ENCODE measurements at regions not wholly inside any gene's neighbourhood (a gene's known extent, or its start where the extent isn't known, plus 50 kb on each side); places are given as distances from the start of the nearest gene placed in this dataset.

DNA sequence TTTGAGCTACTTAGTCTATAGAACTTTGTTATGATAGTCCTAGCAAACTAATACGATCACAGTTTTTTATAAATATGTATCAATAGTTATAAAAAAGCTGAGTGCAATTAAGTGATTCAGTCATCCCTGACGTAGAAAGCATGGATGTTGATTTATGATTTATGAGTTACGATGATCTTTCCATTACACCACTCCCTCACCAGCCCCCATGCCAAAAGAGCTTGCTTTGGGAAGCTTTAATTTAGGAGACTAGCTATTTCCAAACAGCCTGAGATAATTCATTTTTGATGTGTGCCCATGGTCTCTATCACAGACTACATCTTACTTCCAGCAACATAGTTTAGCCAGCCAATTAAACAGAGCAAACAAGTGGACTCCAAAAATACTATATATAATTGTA lies 256.8 kb downstream of the GABRG2 start:
- no peak for DNase-seq (ENCODE audit: low read depth)

DNA sequence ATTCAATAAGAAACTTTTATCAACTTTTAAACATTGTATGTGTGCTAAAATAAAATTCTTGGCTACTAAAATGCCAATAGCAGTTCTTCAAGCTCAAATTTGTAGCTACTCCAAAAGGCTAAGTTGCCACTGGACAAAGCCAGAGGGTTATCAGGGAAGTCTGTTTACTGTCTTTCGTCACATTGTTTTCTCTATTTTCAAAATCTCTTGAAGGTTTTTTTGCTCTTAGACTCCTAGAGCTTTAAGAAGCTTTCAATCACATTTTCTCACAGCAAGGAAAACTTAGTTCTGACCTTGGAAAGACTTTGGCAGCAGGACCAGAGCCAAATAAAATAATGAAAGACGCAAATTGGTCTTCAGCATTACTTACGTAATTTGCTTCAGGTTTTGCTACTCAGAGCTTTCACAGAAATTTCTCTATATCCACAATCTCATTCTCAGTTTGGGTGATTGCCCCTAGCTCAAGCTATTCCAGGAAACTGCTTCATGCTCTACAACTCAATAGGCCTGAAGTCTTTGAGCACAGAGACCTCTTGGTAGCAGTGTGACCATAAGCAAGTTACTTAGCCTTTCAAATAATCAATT lies 257.7 kb downstream of the GABRG2 start:
- DNase-seq (ENCODE audit: low read depth): no peak

- no peak for DNase-seq (ENCODE audit: low read depth)
These were observed 267.4 kb downstream of the GABRG2 start for GRCh38 chr5:162334944-162335343.

GRCh38 chr5:162360373-162360931 lies 292.9 kb downstream of the GABRG2 start:
- DNase-seq (ENCODE audit: low read depth): no peak

DNA sequence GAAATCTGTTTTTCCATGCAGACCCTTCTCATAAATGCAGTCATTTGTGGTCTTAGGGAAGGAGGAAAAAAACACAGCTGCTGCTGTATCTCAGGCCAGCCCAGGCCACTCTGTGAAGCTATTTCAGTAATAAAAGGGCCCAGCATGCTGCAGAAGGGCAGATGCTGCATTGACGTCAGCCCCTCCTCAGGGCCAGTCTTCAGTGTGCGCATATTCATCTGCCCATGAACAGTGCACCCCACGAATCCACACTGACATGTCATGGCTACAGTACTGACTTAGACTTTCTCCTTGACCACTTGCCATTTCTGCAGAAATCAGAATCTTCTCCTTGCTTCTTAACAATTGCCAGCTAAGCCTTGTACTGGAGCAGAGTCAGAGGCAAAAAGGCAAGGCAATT lies 304.7 kb downstream of the GABRG2 start:
- DNase-seq (ENCODE audit: low read depth): no peak

DNA sequence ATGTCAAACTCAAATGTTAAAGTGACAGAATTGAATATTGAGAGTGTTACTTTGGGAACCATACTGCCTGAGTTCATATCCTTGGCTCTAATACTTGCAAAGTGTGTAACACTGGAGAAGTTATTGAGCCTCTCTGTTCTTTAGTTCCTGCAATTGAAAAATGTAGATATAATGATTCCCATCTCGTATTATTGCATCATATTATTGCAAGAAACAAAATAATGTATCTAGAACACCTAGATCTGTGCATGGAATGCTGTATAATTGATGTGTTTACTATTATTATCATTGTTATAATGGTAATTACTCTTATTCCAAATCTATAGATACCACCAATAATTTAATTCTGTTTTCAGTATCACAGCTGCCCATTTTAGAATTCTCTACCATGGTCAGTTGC lies 310.3 kb downstream of the GABRG2 start:
- no peak for DNase-seq (ENCODE audit: low read depth)

- no peak for DNase-seq (ENCODE audit: low read depth)
These were observed 315.3 kb downstream of the GABRG2 start for GRCh38 chr5:162382839-162383238.

GRCh38 chr5:162384225-162384624 lies 316.7 kb downstream of the GABRG2 start:
- DNase-seq (ENCODE audit: low read depth): no peak

- DNase-seq (ENCODE audit: low read depth): no peak
These were observed 324.3 kb downstream of the GABRG2 start for GRCh38 chr5:162391833-162392232.

- no peak for DNase-seq (ENCODE audit: low read depth)
These were observed 324.8 kb downstream of the GABRG2 start for GRCh38 chr5:162392336-162392735.

GRCh38 chr5:162393534-162393933 lies 326.0 kb downstream of the GABRG2 start:
- DNase-seq (ENCODE audit: low read depth): no peak

GRCh38 chr5:162407614-162408013 lies 340.0 kb downstream of the GABRG2 start:
- no peak for DNase-seq (ENCODE audit: low read depth)

- DNase-seq (ENCODE audit: low read depth): no peak
These were observed 342.8 kb downstream of the GABRG2 start for GRCh38 chr5:162410365-162410764.

DNA sequence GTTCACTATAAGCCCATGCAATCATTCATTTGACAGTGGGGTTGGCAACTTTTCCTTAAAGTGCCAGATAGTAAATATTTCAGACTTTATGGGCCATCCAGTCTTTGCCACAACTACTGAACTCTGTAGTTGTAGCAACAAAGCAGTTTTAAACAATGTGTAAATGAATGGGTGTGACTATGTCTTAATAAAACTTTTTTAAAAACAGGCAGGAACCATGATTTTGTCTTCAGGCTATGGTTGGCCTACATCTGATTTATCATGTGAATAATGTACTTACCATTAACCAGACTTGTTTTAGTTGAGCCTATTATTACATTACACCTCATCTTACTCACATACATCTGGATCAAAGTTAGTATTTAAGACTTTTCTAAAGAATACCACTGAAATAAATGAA lies 361.6 kb downstream of the GABRG2 start:
- DNase-seq (ENCODE audit: low read depth): no peak

DNA sequence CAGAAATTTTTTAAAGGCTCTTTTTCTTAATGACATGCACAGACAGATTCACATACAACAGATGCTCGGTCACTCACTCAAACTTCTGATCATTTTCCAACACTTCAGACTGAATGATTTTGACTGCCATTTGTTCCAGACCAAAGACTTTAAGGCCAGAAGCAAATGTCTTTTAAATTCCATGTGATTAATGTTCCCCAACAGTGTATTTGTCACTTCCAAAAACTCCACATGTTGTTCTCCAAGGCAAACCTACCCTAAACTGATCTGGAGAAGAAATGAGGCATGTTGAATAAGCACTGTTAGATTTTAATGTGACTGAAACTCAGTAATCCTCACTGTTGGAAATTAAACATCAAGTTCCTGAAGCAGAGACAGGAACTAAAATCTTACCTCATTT lies 366.7 kb downstream of the GABRG2 start:
- DNase-seq (ENCODE audit: low read depth): no peak

- no peak for DNase-seq (ENCODE audit: low read depth)
These were observed 368.5 kb downstream of the GABRG2 start for GRCh38 chr5:162436055-162436454.

- DNase-seq (ENCODE audit: low read depth): no peak
These were observed 376.7 kb downstream of the GABRG2 start for GRCh38 chr5:162444129-162444762.

DNA sequence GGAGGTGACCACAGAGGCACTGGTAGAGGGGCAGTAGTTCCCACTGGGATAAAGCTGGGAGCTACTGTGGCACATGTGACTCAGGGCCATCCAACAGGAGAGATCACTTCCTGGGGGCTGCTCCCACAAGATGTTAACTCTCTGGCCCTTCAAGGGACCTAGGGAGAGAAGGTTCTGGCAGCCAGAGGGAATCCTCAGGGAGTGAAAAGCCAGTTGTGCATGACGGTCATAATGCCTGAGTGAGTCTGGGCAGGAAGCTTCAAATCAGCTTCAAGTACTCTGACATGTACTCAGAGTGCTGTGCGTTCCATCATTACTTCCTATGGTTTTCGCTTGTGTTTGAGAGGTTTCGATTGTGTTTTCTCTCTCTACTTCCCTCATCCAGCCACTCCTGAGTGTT lies 388.5 kb downstream of the GABRG2 start:
- no peak for DNase-seq (ENCODE audit: low read depth)

GRCh38 chr5:162466011-162466410 lies 398.4 kb downstream of the GABRG2 start:
- DNase-seq (ENCODE audit: low read depth): no peak

- DNase-seq (ENCODE audit: low read depth): no peak
These were observed 405.6 kb downstream of the GABRG2 start for GRCh38 chr5:162473041-162473714.

- no peak for DNase-seq (ENCODE audit: low read depth)
These were observed 406.7 kb downstream of the GABRG2 start for GRCh38 chr5:162474239-162474638.

GRCh38 chr5:162484095-162484494 lies 416.5 kb downstream of the GABRG2 start:
- no peak for DNase-seq (ENCODE audit: low read depth)

DNA sequence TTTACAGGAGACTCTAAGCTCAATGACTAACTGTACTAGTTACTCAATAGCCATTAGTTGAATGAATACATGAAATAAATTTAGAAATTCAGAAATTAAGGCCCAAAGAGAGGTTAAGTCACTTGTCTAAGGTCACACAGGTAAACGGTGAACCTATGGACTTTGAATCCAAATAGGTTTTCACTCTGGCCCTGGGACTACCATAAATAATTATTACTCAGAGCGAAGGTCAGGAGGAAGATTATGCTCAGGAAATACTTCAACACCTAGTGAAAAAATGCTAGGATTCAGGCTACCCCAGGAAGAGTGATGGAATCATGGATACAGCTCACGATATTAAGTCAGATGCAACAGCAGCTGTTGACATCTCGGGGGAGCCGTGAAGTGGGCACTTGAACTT lies 417.4 kb downstream of the GABRG2 start:
- no peak for DNase-seq (ENCODE audit: low read depth)

All from T follicular helper cell (primary cell).